Type B pancreatic cell (in vitro differentiated cells): ENCODE measurements at regions not wholly inside any gene's neighbourhood (a gene's known extent, or its start where the extent isn't known, plus 50 kb on each side); places are given as distances from the start of the nearest gene placed in this dataset.

Experiments
- DNase-seq: peaks from one replicate; pipeline ENCODE4 v3.0.0; 2021; ENCODE audit warnings: mixed read lengths; ENCODE audit not compliant: unreplicated experiment; ENCODE audit errors: extremely low spot score
- H3K27ac Mint-ChIP-seq: 2 replicates; pipeline ENCODE4 v1.8.0; 2021; ENCODE audit warnings: mild to moderate bottlenecking, mixed read lengths
- H3K27me3 Mint-ChIP-seq: 2 replicates; pipeline ENCODE4 v1.8.0; 2021; ENCODE audit warnings: mixed read lengths
- H3K36me3 Mint-ChIP-seq: 2 replicates; pipeline ENCODE4 v1.8.0; 2021; ENCODE audit warnings: mixed read lengths
- H3K4me1 Mint-ChIP-seq: one replicate; pipeline ENCODE4 v1.8.0; 2021; ENCODE audit warnings: mixed read lengths; ENCODE audit not compliant: unreplicated experiment
- H3K4me3 Mint-ChIP-seq: 2 replicates; pipeline ENCODE4 v1.8.0; 2021; ENCODE audit warnings: mild to moderate bottlenecking, mixed read lengths
- H3K9me3 Mint-ChIP-seq: 2 replicates; pipeline ENCODE4 v1.8.0; 2021; ENCODE audit warnings: mixed read lengths
- TF ChIP-seq, protein P1 (sequence below): fragments of 200-600 bp; sonication (generic); conservative IDR thresholded peaks from 2 replicates; pipeline ENCODE4 v1.5.0; 2021; ENCODE audit warnings: antibody characterized with exemption, mild to moderate bottlenecking

DNA sequence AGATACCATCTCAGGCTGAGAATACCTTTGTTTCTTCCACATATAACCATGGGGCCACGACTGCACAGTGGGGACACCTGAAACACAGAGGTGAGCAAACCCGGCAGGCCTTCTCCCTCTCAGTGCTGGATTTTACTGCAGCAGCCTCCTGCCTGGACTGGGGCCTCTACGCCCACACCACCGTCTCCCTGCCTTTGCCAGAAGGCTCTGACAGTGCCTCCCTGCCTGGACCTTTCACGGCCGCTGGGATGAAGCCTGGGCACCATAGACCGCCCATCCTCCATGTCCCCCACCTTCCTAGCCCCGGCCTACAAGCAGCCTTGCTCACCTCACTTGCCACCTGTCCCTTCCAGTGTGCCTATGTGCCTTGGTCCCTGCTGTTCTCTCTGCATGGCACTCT, 214.3 kb downstream of the NFKBIZ start:
- H3K36me3 Mint-ChIP-seq = no peaks in the 10 kb centered on the region
- DNase-seq = no peak
- H3K9me3 Mint-ChIP-seq = no peaks in the 10 kb centered on the region
- no peaks in the 10 kb centered on the region for H3K4me1 Mint-ChIP-seq
- H3K27ac Mint-ChIP-seq = no peak overlapping the region
- no peaks in the 10 kb centered on the region for H3K27me3 Mint-ChIP-seq
- TF ChIP-seq, protein P1, sequence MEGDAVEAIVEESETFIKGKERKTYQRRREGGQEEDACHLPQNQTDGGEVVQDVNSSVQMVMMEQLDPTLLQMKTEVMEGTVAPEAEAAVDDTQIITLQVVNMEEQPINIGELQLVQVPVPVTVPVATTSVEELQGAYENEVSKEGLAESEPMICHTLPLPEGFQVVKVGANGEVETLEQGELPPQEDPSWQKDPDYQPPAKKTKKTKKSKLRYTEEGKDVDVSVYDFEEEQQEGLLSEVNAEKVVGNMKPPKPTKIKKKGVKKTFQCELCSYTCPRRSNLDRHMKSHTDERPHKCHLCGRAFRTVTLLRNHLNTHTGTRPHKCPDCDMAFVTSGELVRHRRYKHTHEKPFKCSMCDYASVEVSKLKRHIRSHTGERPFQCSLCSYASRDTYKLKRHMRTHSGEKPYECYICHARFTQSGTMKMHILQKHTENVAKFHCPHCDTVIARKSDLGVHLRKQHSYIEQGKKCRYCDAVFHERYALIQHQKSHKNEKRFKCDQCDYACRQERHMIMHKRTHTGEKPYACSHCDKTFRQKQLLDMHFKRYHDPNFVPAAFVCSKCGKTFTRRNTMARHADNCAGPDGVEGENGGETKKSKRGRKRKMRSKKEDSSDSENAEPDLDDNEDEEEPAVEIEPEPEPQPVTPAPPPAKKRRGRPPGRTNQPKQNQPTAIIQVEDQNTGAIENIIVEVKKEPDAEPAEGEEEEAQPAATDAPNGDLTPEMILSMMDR = no peak
- H3K4me3 Mint-ChIP-seq = no peak overlapping the region

DNA sequence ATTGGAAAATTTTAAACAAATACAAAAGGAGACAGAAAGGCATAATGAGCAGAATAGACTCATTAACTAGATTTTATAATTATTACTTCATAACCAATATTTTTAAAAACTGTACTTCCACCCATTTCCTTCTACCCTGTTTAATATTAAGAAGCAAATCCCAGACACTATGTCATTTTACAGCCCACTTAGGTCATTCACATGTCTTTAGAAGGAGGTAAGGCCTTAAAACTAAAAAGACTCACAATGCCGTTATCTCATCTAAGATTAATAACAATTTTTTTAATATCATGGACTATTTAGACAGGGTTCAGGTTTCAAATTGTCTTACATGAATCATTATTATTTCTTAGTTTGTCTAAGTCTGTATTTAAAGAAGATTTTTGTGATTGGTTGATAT, 217.2 kb downstream of the NFKBIZ start:
- Mint-ChIP-seq H3K27me3 (no peaks in the 10 kb centered on the region), H3K4me1 (no peaks in the 10 kb centered on the region), H3K36me3 (no peaks in the 10 kb centered on the region), H3K9me3 (no peaks in the 10 kb centered on the region), H3K4me3 (no peak overlapping the region), H3K27ac (no peak overlapping the region)
- TF ChIP-seq, protein P1 = no peak
- DNase-seq = no peak

DNA sequence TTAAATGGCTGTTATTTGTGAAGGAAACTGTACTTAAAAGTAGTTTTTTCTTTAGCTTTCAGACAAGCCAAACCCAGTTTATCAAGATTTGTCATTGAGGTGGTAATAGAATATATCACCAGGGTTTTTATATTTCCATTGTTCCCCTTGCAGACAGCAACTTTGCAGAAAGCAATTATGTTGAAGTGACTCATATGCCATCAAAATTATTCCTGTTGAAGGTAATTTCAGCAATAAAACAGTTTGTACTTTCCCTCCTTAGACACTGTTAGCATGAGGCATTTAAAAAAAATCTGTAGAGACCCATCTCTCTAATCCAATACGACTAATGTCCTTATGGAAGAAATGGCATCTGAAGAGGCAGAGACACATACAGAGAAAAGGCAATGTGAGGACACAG, 219.0 kb downstream of the NFKBIZ start:
- no peak overlapping the region for H3K27ac Mint-ChIP-seq
- TF ChIP-seq, protein P1 = no peak
- no peak overlapping the region for H3K4me3 Mint-ChIP-seq
- no peaks in the 10 kb centered on the region for H3K27me3 Mint-ChIP-seq
- no peaks in the 10 kb centered on the region for H3K9me3 Mint-ChIP-seq
- DNase-seq = no peak
- no peaks in the 10 kb centered on the region for H3K36me3 Mint-ChIP-seq
- H3K4me1 Mint-ChIP-seq = no peaks in the 10 kb centered on the region

DNA sequence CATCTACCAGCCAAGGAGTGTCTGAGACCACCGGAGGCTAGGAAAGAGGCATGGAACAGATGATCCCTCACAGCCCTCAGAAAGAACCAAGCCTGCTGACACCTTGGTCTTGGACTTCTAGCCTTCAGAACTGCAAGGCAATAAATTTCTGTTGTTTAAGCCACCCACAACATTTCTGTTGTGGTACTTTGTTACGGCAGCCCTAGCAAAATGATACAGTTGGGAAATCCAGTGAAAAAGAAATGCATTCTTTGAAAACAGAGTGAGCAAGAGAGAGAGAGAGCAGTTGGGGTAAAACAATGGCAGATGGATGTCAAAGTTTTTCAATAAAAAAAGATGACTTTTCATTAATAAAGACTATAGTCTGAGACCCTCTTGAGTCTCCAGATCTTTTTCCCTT, 219.4 kb downstream of the NFKBIZ start:
- no peaks in the 10 kb centered on the region for H3K9me3 Mint-ChIP-seq
- H3K4me3 Mint-ChIP-seq = no peak overlapping the region

DNA sequence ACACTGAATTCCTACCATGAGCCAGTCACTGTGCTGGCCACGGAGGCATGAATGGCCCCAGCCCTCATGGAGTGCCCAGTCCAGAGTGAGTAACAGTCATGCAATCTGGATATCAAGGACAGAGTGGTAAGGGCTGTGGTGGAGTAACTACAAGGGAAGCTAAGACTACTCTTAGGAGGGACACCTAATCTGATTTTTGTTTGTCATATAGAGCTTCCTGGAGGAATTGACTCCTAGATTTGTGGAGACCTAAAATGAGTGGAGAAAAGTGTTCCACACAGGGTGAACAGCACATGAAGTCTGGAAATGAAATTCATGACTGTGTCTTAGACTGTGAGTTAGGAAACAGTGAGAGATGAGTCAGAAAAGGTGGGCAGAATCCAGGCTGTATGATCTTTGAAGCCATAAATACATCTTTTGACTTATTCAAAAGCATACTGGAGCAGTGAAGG, 219.9 kb downstream of the NFKBIZ start:
- Mint-ChIP-seq H3K4me1 (no peaks in the 10 kb centered on the region), H3K27ac (no peak overlapping the region), H3K27me3 (no peaks in the 10 kb centered on the region), H3K36me3 (no peaks in the 10 kb centered on the region), H3K9me3 (no peaks in the 10 kb centered on the region), H3K4me3 (no peak overlapping the region)
- no peak for DNase-seq
- TF ChIP-seq, protein P1 = no peak

More for the DNA sequence above, 219.4 kb downstream of the NFKBIZ start:
- H3K27me3 Mint-ChIP-seq = no peaks in the 10 kb centered on the region
- H3K36me3 Mint-ChIP-seq = no peaks in the 10 kb centered on the region
- no peak for DNase-seq
- H3K27ac Mint-ChIP-seq = no peak overlapping the region
- TF ChIP-seq, protein P1 = no peak
- no peaks in the 10 kb centered on the region for H3K4me1 Mint-ChIP-seq

DNA sequence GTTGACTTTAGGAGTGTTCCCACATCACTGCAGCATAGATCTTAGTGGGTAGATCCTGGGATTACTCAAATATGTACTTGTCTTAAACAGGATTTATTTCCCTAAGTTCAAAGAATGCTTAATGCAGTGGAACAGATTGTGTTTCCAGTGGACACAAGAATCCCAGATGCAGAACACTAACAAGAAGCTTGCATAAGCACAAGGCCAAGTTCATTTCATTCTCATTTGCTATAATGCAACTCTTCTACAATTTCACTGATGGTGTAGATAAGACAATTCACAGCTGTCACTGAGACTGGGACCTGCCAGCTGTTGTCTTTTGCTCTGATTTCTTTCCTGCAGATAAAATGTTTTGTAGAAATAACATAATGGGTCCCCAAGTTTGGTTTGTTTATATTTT, 225.6 kb downstream of the NFKBIZ start:
- Mint-ChIP-seq H3K4me1 (peaks cover 10% of the 10 kb centered on the region), H3K4me3 (no peak overlapping the region), H3K27me3 (no peaks in the 10 kb centered on the region), H3K27ac (no peak overlapping the region), H3K9me3 (peaks cover 3% of the 10 kb centered on the region), H3K36me3 (no peaks in the 10 kb centered on the region)
- TF ChIP-seq, protein P1 = no peak
- DNase-seq = no peak
